Activated T-helper 2 cell treated with anti-CD3 and anti-CD28 coated beads, Interferon-gamma antibody, Interleukin-2, Interleukin-4, amounts not matched to agents 10 μg/mL and 5 μg/mL and 100 μg/mL, durations not matched to agents 14 hours and 24 hours and 36 hours (primary cell): ENCODE measurements at regions not wholly inside any gene's neighbourhood (a gene's known extent, or its start where the extent isn't known, plus 50 kb on each side); places are given as distances from the start of the nearest gene placed in this dataset.

ENCODE experiments used
- DNase-seq: peaks from one replicate; pipeline ENCODE4 v3.0.0; 2021; ENCODE audit warnings: low spot score
- H3K27ac Mint-ChIP-seq: one replicate; pipeline ENCODE4 v1.8.0; 2021; ENCODE audit warnings: mixed read lengths
- H3K27me3 Mint-ChIP-seq: one replicate; pipeline ENCODE4 v1.8.0; 2021; ENCODE audit warnings: low read depth, mixed read lengths
- H3K36me3 Mint-ChIP-seq: one replicate; pipeline ENCODE4 v1.8.0; 2021; ENCODE audit warnings: low read depth, mixed read lengths
- H3K4me1 Mint-ChIP-seq: one replicate; pipeline ENCODE4 v1.8.0; 2021; ENCODE audit warnings: low read depth, mixed read lengths
- H3K4me3 Mint-ChIP-seq: one replicate; pipeline ENCODE4 v1.8.0; 2021; ENCODE audit warnings: low read depth, mild to moderate bottlenecking, moderate library complexity, mixed read lengths
- H3K9me3 Mint-ChIP-seq: one replicate; pipeline ENCODE4 v1.8.0; 2021; ENCODE audit warnings: mixed read lengths
- intact Hi-C: fragments of 100-400 bp; cut with micrococcal nuclease; formaldehyde crosslinking; loops from one replicate; pipeline ENCODE4 v1.15.1; 2023

DNA sequence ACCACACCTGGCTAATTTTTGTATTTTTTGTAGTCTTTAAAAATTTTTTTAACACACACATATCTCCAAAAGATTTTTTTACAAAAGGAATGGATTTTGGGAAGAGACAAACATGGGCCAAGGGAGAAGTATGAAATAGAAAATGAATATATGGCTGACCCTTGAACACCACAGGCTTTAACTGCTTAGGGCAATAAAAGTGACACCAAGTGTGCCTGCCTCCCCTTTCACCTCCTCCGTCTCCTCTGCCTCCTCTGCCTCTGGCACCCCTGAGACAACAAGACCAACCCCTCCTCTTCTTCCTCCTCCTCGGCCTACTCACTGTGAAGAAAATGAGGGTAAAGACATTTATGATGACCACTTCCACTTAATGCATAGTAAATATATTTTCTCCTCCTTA lies 483.9 kb downstream of the KDM4C start:
- H3K36me3 Mint-ChIP-seq, result no peaks in the 10 kb centered on the region
- H3K4me1 Mint-ChIP-seq, result peaks cover 13% of the 10 kb centered on the region
- no peak overlapping the region for H3K4me3 Mint-ChIP-seq
- DNase-seq, result no peak
- H3K27ac Mint-ChIP-seq, result no peak overlapping the region
- peaks cover 9% of the 10 kb centered on the region for H3K27me3 Mint-ChIP-seq
- intact Hi-C loops, result no loop called here
- no peaks in the 10 kb centered on the region for H3K9me3 Mint-ChIP-seq

DNA sequence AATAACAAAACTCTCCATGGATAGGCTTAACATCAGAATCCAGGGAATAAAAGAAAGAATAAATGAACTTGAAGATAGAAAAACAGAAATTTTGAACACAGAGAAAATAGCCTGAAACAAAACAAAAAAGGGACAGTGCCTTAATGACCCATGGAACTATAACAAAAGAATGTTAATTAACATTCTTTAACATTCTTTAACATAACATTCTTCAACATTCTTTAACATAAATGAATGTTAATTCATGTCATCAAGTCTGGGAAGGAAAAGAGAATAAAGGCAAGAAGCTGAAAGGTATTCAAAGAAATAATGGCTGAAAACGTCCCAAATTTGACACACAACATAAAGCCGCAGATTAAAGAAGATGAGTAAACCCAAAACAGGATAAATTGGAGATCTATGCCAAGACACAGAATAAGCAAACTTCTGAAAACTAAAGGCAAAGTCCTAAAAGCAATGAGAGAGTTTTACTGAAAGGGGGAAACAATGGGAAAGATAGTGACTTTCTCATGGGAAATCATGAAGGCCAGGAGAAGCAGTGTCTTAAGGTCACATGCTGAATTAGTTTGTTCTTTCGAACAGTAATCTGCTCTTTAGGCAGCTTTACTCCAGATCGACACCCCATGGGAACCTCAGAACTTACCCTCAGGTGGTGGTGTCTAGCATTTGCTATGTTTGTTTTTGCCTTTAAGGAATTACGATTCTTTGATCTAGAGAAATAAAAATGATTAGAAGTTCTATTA lies 483.0 kb downstream of the KDM4C start:
- intact Hi-C loops, result no loop called here
- Mint-ChIP-seq H3K27ac (no peak overlapping the region), H3K36me3 (no peaks in the 10 kb centered on the region), H3K9me3 (no peaks in the 10 kb centered on the region), H3K4me3 (no peak overlapping the region), H3K4me1 (peaks cover 13% of the 10 kb centered on the region), H3K27me3 (peaks cover 9% of the 10 kb centered on the region)
- no peak for DNase-seq

DNA sequence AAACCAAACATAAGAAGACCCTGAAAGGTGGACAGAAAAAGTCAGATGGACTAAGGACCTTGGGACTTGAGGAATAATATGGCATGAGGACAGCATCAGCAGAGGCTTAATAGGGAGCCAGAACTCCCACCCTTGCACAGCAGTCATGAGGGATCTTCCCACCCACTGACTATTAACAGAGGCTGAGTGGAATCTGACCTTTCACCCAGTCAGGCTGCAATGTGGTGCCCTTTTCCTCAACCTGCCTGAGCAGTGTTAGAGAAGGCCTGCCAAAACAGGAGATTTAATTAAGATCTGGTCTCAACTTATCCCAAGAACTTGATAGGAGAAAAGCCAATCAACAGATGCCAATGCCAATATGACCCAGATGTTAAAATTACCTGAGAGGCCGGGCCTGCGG lies 481.9 kb downstream of the KDM4C start:
- intact Hi-C loops, result no loop called here
- Mint-ChIP-seq H3K27ac (no peak overlapping the region), H3K4me3 (no peak overlapping the region), H3K27me3 (peaks cover 6% of the 10 kb centered on the region), H3K4me1 (peaks cover 13% of the 10 kb centered on the region), H3K36me3 (no peaks in the 10 kb centered on the region), H3K9me3 (no peaks in the 10 kb centered on the region)
- DNase-seq, result no peak

DNA sequence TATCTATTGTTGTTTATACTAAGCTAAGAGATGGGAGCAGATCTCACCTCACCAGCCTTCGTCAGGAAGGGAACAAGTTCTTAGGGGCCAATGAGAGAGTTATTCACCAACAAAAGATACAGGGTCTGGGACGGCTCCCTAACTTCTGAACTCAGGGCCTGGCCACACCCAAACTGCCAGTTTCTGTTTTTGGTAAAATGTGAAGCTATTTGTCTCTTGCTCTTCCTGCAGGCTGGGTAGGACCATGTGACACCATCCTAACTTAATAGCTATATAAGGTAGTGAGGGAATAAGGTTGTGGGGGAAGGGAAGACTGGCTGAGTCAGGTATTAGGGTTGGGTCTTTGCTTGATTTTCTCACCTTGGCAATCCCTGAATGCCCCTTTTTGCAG lies 480.5 kb downstream of the KDM4C start:
- Mint-ChIP-seq H3K4me3 (no peak overlapping the region), H3K27me3 (no peaks in the 10 kb centered on the region), H3K27ac (no peak overlapping the region), H3K36me3 (no peaks in the 10 kb centered on the region), H3K4me1 (peaks cover 13% of the 10 kb centered on the region), H3K9me3 (no peaks in the 10 kb centered on the region)
- intact Hi-C loops, result no loop called here
- no peak for DNase-seq

DNA sequence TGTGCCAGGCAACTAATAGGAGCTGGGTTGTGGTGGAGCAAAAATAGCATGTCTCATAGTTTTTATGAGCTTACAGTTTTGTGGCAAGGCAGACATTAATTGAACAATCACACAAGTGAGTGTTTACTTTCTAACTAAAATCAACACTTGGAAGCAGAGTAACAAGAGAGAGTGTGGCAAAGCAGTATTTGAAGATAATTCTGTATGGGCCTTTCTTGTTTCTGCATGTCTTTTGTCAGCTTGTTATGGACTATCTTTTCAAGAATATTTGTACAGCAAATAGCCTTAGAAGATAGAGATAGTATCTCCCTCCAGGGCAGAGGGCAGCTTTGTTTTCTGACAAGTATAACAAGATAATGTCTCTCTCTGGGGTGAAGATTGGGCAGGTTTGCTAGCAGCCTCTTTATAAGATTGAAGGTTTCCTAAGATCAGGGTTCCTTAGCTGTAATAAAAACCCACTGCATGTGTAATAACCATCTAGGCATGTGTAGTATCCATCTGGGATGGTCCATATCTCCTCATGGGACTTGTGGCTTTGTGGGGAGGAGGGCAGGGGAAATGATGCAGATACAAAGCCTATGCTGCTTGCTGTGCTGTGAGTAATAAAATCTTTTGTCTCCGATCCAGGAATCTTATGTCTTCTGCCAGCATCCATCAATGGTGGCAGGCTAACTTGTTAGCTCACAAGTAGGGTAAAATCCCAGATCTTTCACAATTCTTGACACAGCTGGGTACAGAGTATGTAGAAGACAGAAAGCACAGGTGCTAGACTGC lies 479.9 kb downstream of the KDM4C start:
- Mint-ChIP-seq H3K4me1 (peaks cover 13% of the 10 kb centered on the region), H3K27me3 (no peaks in the 10 kb centered on the region), H3K4me3 (no peak overlapping the region), H3K9me3 (no peaks in the 10 kb centered on the region), H3K27ac (no peak overlapping the region), H3K36me3 (no peaks in the 10 kb centered on the region)
- intact Hi-C loops, result no loop called here
- DNase-seq, result no peak

DNA sequence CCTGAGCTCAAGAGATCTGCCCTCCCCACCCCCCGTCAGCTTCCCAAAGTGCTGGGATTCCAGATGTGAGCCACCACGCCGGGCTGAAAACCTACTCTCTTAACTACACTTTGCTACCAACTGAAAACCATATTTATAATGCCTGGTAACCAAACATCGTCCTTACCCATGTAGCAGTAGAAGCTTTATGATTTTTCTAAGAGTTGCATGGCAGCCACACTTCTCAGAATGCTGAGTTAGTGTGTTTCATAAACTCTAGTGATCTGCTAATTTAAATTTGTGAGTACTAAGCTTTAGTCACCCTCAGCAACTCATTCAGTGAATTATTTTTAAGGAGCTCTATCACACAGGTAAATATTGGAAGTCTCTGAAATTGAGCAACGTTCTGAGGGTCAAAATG lies 478.4 kb downstream of the KDM4C start:
- H3K27ac Mint-ChIP-seq, result no peak overlapping the region
- no peak for DNase-seq
- intact Hi-C loops, result no loop called here

DNA sequence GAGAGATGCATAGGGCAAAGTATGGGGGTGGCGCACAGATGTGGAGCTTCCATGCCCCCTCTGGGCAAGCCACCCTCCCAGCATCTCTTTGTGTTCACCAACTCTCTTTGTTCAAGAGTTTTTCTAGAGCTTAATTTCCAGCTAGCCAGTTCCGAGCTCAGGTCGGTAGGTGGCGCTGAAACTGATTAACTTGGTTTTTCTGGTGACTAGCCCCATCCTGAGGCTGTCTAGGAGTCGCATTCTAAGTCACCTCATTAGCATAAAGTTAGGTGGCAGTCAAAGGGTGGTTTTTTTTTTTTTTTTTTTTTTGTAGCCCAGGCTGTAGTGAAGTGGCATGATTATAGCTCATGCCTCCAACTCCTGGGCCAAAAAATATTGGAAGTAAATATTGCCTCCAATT lies 476.4 kb downstream of the KDM4C start:
- peaks cover 13% of the 10 kb centered on the region for H3K4me1 Mint-ChIP-seq
- intact Hi-C loops, result no loop called here
- H3K27ac Mint-ChIP-seq, result no peak overlapping the region
- H3K4me3 Mint-ChIP-seq, result no peak overlapping the region
- H3K27me3 Mint-ChIP-seq, result peaks cover 8% of the 10 kb centered on the region
- no peak for DNase-seq
- H3K36me3 Mint-ChIP-seq, result no peaks in the 10 kb centered on the region
- no peaks in the 10 kb centered on the region for H3K9me3 Mint-ChIP-seq

More for the DNA sequence above, 478.4 kb downstream of the KDM4C start:
- no peaks in the 10 kb centered on the region for H3K27me3 Mint-ChIP-seq
- H3K4me1 Mint-ChIP-seq, result peaks cover 13% of the 10 kb centered on the region
- H3K36me3 Mint-ChIP-seq, result no peaks in the 10 kb centered on the region
- no peak overlapping the region for H3K4me3 Mint-ChIP-seq
- no peaks in the 10 kb centered on the region for H3K9me3 Mint-ChIP-seq

DNA sequence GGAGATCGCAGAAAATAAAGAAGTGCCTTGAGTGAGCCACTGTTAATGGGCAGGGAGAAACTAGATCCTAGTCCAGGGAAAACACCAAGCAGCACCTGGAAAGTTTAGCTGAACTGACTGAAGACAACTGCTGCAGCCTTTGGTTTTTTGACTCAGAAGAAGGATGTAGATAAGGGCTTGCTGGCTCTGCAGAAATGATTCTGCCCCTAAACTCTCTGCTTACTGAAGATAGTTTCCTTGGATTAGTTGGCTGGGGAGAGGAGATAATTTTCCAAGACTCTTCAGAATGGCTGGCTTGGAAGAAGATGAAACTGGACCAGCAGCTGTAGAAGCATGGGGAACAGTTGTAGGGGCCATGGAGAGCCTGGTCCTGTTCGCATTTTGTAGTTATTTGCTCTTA lies 471.8 kb downstream of the KDM4C start:
- DNase-seq, result no peak
- Mint-ChIP-seq H3K27ac (no peak overlapping the region), H3K36me3 (no peaks in the 10 kb centered on the region), H3K4me1 (peaks cover 10% of the 10 kb centered on the region), H3K9me3 (no peaks in the 10 kb centered on the region), H3K4me3 (no peak overlapping the region), H3K27me3 (peaks cover 16% of the 10 kb centered on the region)
- intact Hi-C loops, result no loop called here

DNA sequence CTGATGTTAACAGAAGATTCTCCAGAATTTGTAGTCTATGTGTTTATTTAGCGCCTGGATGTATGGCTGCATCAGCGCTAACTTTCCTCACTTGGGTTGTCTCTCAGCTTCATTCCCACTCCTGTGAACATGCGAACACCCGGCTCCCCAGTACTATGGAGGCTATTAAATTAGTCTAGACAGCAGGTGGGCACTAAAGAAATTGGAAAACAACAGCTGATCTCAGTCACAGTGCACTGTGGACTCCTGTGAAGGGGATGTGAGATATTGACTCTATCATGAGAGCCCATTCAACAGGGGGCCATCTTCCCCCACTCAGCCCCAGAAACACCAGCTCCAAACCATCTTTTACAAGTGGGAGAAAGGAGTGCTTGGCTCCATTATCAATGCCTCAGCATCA lies 471.0 kb downstream of the KDM4C start:
- Mint-ChIP-seq H3K4me3 (no peak overlapping the region), H3K27ac (no peak overlapping the region), H3K4me1 (peaks cover 10% of the 10 kb centered on the region), H3K36me3 (no peaks in the 10 kb centered on the region), H3K9me3 (no peaks in the 10 kb centered on the region), H3K27me3 (peaks cover 20% of the 10 kb centered on the region)
- DNase-seq, result no peak
- intact Hi-C loops, result no loop called here

DNA sequence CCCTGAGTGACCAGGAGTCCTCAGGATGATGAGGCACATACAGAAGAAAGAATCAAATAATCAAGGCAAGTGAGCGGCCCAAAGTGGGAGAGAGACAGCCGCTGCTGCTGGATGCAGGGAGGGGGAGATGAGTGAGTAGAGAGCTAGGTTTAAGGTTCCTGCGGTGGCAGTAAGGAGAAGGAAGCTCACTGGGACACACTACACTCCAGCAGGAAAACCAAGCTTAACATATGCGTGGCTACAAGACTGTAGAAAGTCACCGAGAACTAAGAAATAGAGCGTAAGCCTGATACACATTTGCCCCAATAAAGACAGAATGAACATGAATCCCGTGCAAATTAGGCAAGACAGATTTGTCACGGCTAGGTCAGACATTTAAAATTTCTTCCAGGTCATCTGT lies 470.2 kb downstream of the KDM4C start:
- Mint-ChIP-seq H3K27ac (no peak overlapping the region), H3K9me3 (no peaks in the 10 kb centered on the region), H3K4me3 (no peak overlapping the region), H3K27me3 (peaks cover 24% of the 10 kb centered on the region), H3K4me1 (peaks cover 10% of the 10 kb centered on the region), H3K36me3 (no peaks in the 10 kb centered on the region)
- no peak for DNase-seq
- intact Hi-C loops, result no loop called here

DNA sequence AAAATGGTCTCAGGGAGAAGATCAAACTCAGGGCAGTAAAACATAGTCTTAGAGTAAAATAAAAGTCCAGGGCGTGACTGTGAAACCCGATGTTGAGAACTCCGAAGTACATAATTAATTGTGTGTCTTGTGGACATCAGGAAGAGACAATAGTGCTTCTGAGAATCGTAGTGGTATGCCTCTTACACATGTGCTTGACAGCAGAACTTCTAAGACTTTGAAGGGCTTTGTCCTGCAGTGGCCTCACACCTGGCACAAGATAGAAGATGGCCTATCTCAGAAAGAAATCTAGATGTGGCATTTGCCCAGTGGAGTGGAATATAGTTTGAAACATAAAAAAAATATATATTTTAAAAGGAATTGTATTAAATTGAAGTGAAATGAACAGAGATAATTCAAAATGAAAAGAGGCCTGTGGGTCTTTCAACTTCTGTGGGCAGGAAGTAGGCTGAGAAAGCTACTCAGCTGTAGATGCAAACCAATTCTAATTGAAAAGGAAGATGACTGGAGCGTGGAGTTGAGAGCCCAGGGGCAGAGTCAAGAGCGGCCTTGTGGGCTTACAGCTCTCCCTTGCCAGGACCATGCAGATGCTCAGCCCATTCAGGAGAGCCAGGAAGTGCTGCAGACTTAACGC lies 468.4 kb downstream of the KDM4C start:
- H3K27me3 Mint-ChIP-seq, result peaks cover 27% of the 10 kb centered on the region
- peaks cover 12% of the 10 kb centered on the region for H3K4me1 Mint-ChIP-seq

More for the DNA sequence above, 468.4 kb downstream of the KDM4C start:
- Mint-ChIP-seq H3K27ac (no peak overlapping the region), H3K36me3 (no peaks in the 10 kb centered on the region), H3K9me3 (peaks cover 9% of the 10 kb centered on the region), H3K4me3 (no peak overlapping the region)
- intact Hi-C loops, result no loop called here
- DNase-seq, result no peak
